Kidney (tissue), 13 donors: ENCODE measurements at regions not wholly inside any gene's neighbourhood (a gene's known extent, or its start where the extent isn't known, plus 50 kb on each side); places are given as distances from the start of the nearest gene placed in this dataset.

Source experiments
- DNase-seq, 5 donors: peaks; one replicate each; pipeline ENCODE4 v3.0.0-alpha.2; 2013 to 2020
- FAIRE-seq: peaks from 2 replicates; lab custom pipeline; 2012; peaks lifted over from hg19 to GRCh38; lab: Jason Lieb, UNC
- H3K27ac ChIP-seq, 2 donors: one replicate each; pipeline ENCODE4 v1.7.0; 2013; ENCODE audit warnings: low read depth in 2 of 2, low read length in 2 of 2, inconsistent platforms in 1 of 2
- H3K27me3 ChIP-seq: one replicate; pipeline ENCODE4 v1.7.1; 2013; ENCODE audit warnings: low read length, inconsistent platforms; ENCODE audit not compliant: control insufficient read depth, insufficient read depth
- H3K36me3 ChIP-seq, 3 donors: one replicate each; pipeline versions ENCODE4 v1.7.0 to v1.7.1; 2013; ENCODE audit warnings: low read length in 3 of 3, control low read depth in 1 of 3, inconsistent platforms in 1 of 3; ENCODE audit not compliant: insufficient read depth in 3 of 3, control insufficient read depth in 2 of 3
- H3K4me1 ChIP-seq, 3 donors: one replicate each; pipeline versions ENCODE4 v1.7.0 to v1.7.1; 2013; ENCODE audit warnings: low read length in 3 of 3, inconsistent platforms in 1 of 3, low read depth in 1 of 3; ENCODE audit not compliant: control insufficient read depth in 2 of 3, insufficient read depth in 2 of 3
- H3K4me3 ChIP-seq, 3 donors: one replicate each; pipeline versions ENCODE4 v1.7.0 to v1.8.1; 2013; ENCODE audit warnings: low read length in 3 of 3, control low read depth in 1 of 3, inconsistent platforms in 1 of 3
- H3K9ac ChIP-seq, 3 donors: one replicate each; pipeline versions ENCODE4 v1.7.0 to v1.7.1; 2013; ENCODE audit warnings: low read length in 3 of 3, control low read depth in 1 of 3, inconsistent platforms in 1 of 3
- H3K9me3 ChIP-seq, 3 donors: one replicate each; pipeline versions ENCODE4 v1.7.0 to v1.7.1; 2013; ENCODE audit warnings: low read length in 3 of 3, control low read depth in 1 of 3, inconsistent platforms in 1 of 3; ENCODE audit not compliant: control insufficient read depth in 2 of 3, insufficient read depth in 1 of 3
- CTCF ChIP-seq: IDR thresholded peaks from 3 replicates; pipeline ENCODE4 v1.5.1; 2012; ENCODE audit warnings: mild to moderate bottlenecking, moderate library complexity, borderline replicate concordance; ENCODE audit not compliant: insufficient read depth; ENCODE audit errors: extremely low read depth
- intact Hi-C: fragments of 100-400 bp; cut with DNase I; formaldehyde crosslinking; loops from one replicate; pipeline ENCODE4 v1.11.1; 2022
- donor health status: control.
- donor health status: control.
- donor health status: control.
- donor health status: control.
- donor health status: control.
- donor health status: DM: yes; HTN: yes; CAD: no.
- donor health status: Normal renal cell carcinoma (clear cell type).

GRCh38 chr6:14639983-14640599 is 522.5 kb downstream of the CD83 start:
- no peak for TF ChIP-seq CTCF
- Histone ChIP-seq H3K9ac (no peak overlapping the region), H3K4me3 (no peak overlapping the region), H3K4me1 (peaks cover 0 to 9% (median 2%) of the 10 kb centered on the region in 3 donors), H3K27ac (no peak overlapping the region), H3K36me3 (no peaks in the 10 kb centered on the region), H3K9me3 (no peaks in the 10 kb centered on the region), H3K27me3 (no peaks in the 10 kb centered on the region)
- no peak for FAIRE-seq
- DNase-seq, result no peak
- intact Hi-C loops, result no loop called here

GRCh38 chr6:14640631-14641030 is 523.1 kb downstream of the CD83 start:
- no peak for TF ChIP-seq CTCF
- peaks cover 0 to 9% (median 2%) of the 10 kb centered on the region in 3 donors for H3K4me1 ChIP-seq
- no peak overlapping the region for H3K4me3 ChIP-seq
- no peak overlapping the region for H3K27ac ChIP-seq
- no peaks in the 10 kb centered on the region for H3K36me3 ChIP-seq
- no peaks in the 10 kb centered on the region for H3K27me3 ChIP-seq
- DNase-seq (no peak), FAIRE-seq (no peak)
- no peaks in the 10 kb centered on the region for H3K9me3 ChIP-seq
- H3K9ac ChIP-seq, result no peak overlapping the region
- intact Hi-C loops, result no loop called here

GRCh38 chr6:14641423-14642135 is 524.0 kb downstream of the CD83 start:
- H3K27ac ChIP-seq, result no peak overlapping the region
- no peak for DNase-seq
- H3K4me1 ChIP-seq, result peaks cover 0 to 9% (median 2%) of the 10 kb centered on the region in 3 donors
- intact Hi-C loops, result no loop called here
- H3K9me3 ChIP-seq, result no peaks in the 10 kb centered on the region
- no peak for FAIRE-seq
- no peak for TF ChIP-seq CTCF
- no peak overlapping the region for H3K9ac ChIP-seq
- no peaks in the 10 kb centered on the region for H3K36me3 ChIP-seq
- H3K4me3 ChIP-seq, result no peak overlapping the region
- H3K27me3 ChIP-seq, result no peaks in the 10 kb centered on the region
